PFSK-1 (cell line): ENCODE measurements at regions not wholly inside any gene's neighbourhood (a gene's known extent, or its start where the extent isn't known, plus 50 kb on each side); places are given as distances from the start of the nearest gene placed in this dataset.

ENCODE experiments used
- FOXP2 ChIP-seq: optimal IDR thresholded peaks from 2 replicates; pipeline ENCODE3; 2011; ENCODE audit warnings: borderline replicate concordance, control low read depth, inconsistent platforms; ENCODE audit not compliant: insufficient read depth; ENCODE audit errors: extremely low read length, extremely low read depth
- POLR2AphosphoS5 ChIP-seq: IDR thresholded peaks from 2 replicates; pipeline ENCODE4 v1.6.1; 2012; ENCODE audit warnings: low read depth, mild to moderate bottlenecking, control low read depth, low read length, moderate library complexity
- REST ChIP-seq, 2 experiments: IDR thresholded peaks; 2 replicates each; pipeline versions ENCODE4 v1.6.1 to v1.8.0; 2011 to 2012; ENCODE audit warnings: low read depth in 2 of 2, low read length in 2 of 2, control low read depth in 1 of 2, inconsistent platforms in 1 of 2, mild to moderate bottlenecking in 1 of 2, moderate library complexity in 1 of 2; ENCODE audit not compliant: insufficient read depth in 1 of 2
- SIN3A ChIP-seq: IDR thresholded peaks from 2 replicates; pipeline ENCODE4 v1.6.1; 2012; ENCODE audit warnings: mild to moderate bottlenecking, low read length, moderate library complexity, borderline replicate concordance; ENCODE audit not compliant: insufficient read depth
- TAF1 ChIP-seq: IDR thresholded peaks from 2 replicates; pipeline ENCODE4 v1.6.1; 2012; ENCODE audit warnings: low read length, control low read depth, borderline replicate concordance; ENCODE audit not compliant: insufficient read depth

GRCh38 chr2:18898271-18898670, 308.9 kb upstream of the NT5C1B start:
- TF ChIP-seq FOXP2 (no peak), TAF1 (no peak), POLR2AphosphoS5 (no peak), REST (IDR thresholded peaks at IDR 0.05; ENCODE audit: insufficient read depth in 1 of 2, low read depth in 2 of 2, low read length in 2 of 2) (no peak), SIN3A (no peak)
